H1 (cell line): ENCODE measurements at regions not wholly inside any gene's neighbourhood (a gene's known extent, or its start where the extent isn't known, plus 50 kb on each side); places are given as distances from the start of the nearest gene placed in this dataset.

Experiments
- CTCF ChIA-PET: fragments of 300-600 bp; sonication (Branson Sonifier 250); formaldehyde crosslinking; loops from one replicate; lab custom pipeline; 2021; ENCODE audit not compliant: partially characterized antibody; lab: Charles Lee
- POLR2A ChIA-PET: fragments of 300-600 bp; sonication (Branson Sonifier 250); formaldehyde crosslinking; loops from one replicate; lab custom pipeline; 2021; ENCODE audit warnings: inconsistent platforms; ENCODE audit not compliant: partially characterized antibody; lab: Charles Lee
- DNase-seq, 2 experiments: peaks; one replicate each; pipeline versions ENCODE4 v3.0.0 to v3.0.0-alpha.2; 2010 to 2022; ENCODE audit warnings: low spot score in 2 of 2, low read depth in 1 of 2, mixed read lengths in 1 of 2
- FAIRE-seq: peaks from 2 replicates; lab custom pipeline; 2011; peaks lifted over from hg19 to GRCh38; lab: Jason Lieb, UNC
- H2AFZ ChIP-seq: 2 replicates; pipeline ENCODE4 v1.8.1; 2012; ENCODE audit warnings: low read length, inconsistent platforms
- H2AK5ac ChIP-seq: 2 replicates; pipeline ENCODE4 v1.6.1; 2013; ENCODE audit warnings: low read depth, low read length
- H2BK120ac ChIP-seq: replicated peaks from 2 replicates; pipeline ENCODE3; 2013; ENCODE audit warnings: low read depth, low read length, inconsistent platforms
- H2BK12ac ChIP-seq: 2 replicates; pipeline ENCODE4 v1.6.1; 2013; ENCODE audit warnings: low read depth, low read length
- H2BK15ac ChIP-seq: 2 replicates; pipeline ENCODE4 v1.6.1; 2013; ENCODE audit warnings: low read length
- H2BK20ac ChIP-seq: 2 replicates; pipeline ENCODE4 v1.6.1; 2013; ENCODE audit warnings: low read length
- H2BK5ac ChIP-seq: 2 replicates; pipeline ENCODE4 v1.6.1; 2013; ENCODE audit warnings: low read depth, low read length
- H3K14ac ChIP-seq: 2 replicates; pipeline ENCODE4 v1.6.1; 2013; ENCODE audit warnings: inconsistent platforms; ENCODE audit not compliant: insufficient read length
- H3K18ac ChIP-seq: 2 replicates; pipeline ENCODE4 v1.6.1; 2013; ENCODE audit warnings: low read length; ENCODE audit errors: extremely low read depth
- H3K23ac ChIP-seq: 2 replicates; pipeline ENCODE4 v1.6.1; 2013; ENCODE audit warnings: inconsistent platforms; ENCODE audit not compliant: insufficient read length
- H3K23me2 ChIP-seq: 2 replicates; pipeline ENCODE4 v1.6.1; 2013; ENCODE audit warnings: low read depth, low read length
- H3K27ac ChIP-seq: 2 replicates; pipeline ENCODE4 v1.6.1; 2011; ENCODE audit warnings: low read depth, low read length, inconsistent platforms
- H3K27me3 ChIP-seq, 4 experiments: replicated peaks in 1 of 4; 1 replicate in 1 of 4; 2 replicates in 3 of 4; pipeline versions ENCODE4 v1.6.1 to v1.8.1; 2011 to 2013; ENCODE audit warnings: low read length in 3 of 4, mild to moderate bottlenecking in 3 of 4, inconsistent platforms in 2 of 4, mixed read lengths in 2 of 4, moderate library complexity in 1 of 4; ENCODE audit not compliant: control insufficient read depth in 3 of 4, insufficient read depth in 3 of 4; ENCODE audit errors: extremely low read depth in 1 of 4
- H3K36me3 ChIP-seq, 4 experiments: 2 replicates each; pipeline versions ENCODE4 v1.6.1 to v1.8.1; 2011 to 2013; ENCODE audit warnings: mild to moderate bottlenecking in 4 of 4, low read length in 3 of 4, moderate library complexity in 2 of 4, control low read depth in 1 of 4, inconsistent platforms in 1 of 4; ENCODE audit not compliant: insufficient read depth in 4 of 4, control insufficient read depth in 2 of 4
- H3K4ac ChIP-seq: replicated peaks from 2 replicates; pipeline ENCODE3; 2013; ENCODE audit warnings: low read length, low read depth, mixed read lengths, inconsistent platforms; ENCODE audit not compliant: insufficient read length
- H3K4me1 ChIP-seq, 4 experiments: replicated peaks in 1 of 4; 1 replicate in 1 of 4; 2 replicates in 3 of 4; pipeline versions ENCODE4 v1.6.1 to v1.8.1; 2011 to 2013; ENCODE audit warnings: low read length in 3 of 4, inconsistent platforms in 2 of 4, mixed read lengths in 1 of 4; ENCODE audit not compliant: insufficient read depth in 4 of 4, control insufficient read depth in 3 of 4
- H3K4me2 ChIP-seq, 2 experiments: 2 replicates each; pipeline versions ENCODE4 v1.6.1 to v1.8.1; 2011 to 2013; ENCODE audit warnings: low read depth in 2 of 2, low read length in 2 of 2, control low read depth in 1 of 2, inconsistent platforms in 1 of 2, mild to moderate bottlenecking in 1 of 2; ENCODE audit not compliant: insufficient read depth in 1 of 2
- H3K4me3 ChIP-seq, 4 experiments: fragments of 200-600, 300-600 bp in 1 of 4; sonication (generic), shearing (Covaris generic), sonication (Bioruptor Twin) in 1 of 4; 2 replicates each; pipeline versions ENCODE4 v1.5.1 to v1.8.1; 2011 to 2016; ENCODE audit warnings: low read length in 4 of 4, low read depth in 3 of 4, control low read depth in 2 of 4, inconsistent platforms in 2 of 4, mild to moderate bottlenecking in 2 of 4, mixed read lengths in 1 of 4, moderate library complexity in 1 of 4; ENCODE audit not compliant: insufficient read depth in 2 of 4; ENCODE audit errors: extremely low read depth in 1 of 4
- H3K56ac ChIP-seq: replicated peaks from 2 replicates; pipeline ENCODE3; 2013; ENCODE audit warnings: low read depth, mild to moderate bottlenecking, mixed read lengths, low read length, inconsistent platforms; ENCODE audit not compliant: insufficient read length
- H3K79me1 ChIP-seq: 2 replicates; pipeline ENCODE4 v1.6.1; 2013; ENCODE audit warnings: low read depth, low read length, control low read depth
- H3K79me2 ChIP-seq, 2 experiments: 2 replicates each; pipeline versions ENCODE4 v1.6.1 to v1.8.1; 2012 to 2013; ENCODE audit warnings: low read length in 2 of 2, mild to moderate bottlenecking in 2 of 2, inconsistent platforms in 1 of 2; ENCODE audit not compliant: insufficient read depth in 2 of 2, control insufficient read depth in 1 of 2
- H3K9ac ChIP-seq, 4 experiments: replicated peaks in 1 of 4; 1 replicate in 1 of 4; 2 replicates in 3 of 4; pipeline versions ENCODE4 v1.6.1 to v1.8.1; 2011 to 2013; ENCODE audit warnings: low read depth in 3 of 4, low read length in 3 of 4, control low read depth in 2 of 4, mild to moderate bottlenecking in 2 of 4, moderate library complexity in 2 of 4, inconsistent platforms in 1 of 4; ENCODE audit errors: extremely low read depth in 1 of 4
- H3K9me3 ChIP-seq, 2 experiments: 2 replicates each; pipeline versions ENCODE4 v1.6.1 to v1.8.1; 2012 to 2013; ENCODE audit warnings: mild to moderate bottlenecking in 2 of 2, moderate library complexity in 2 of 2, control low read depth in 1 of 2, inconsistent platforms in 1 of 2, low read depth in 1 of 2, low read length in 1 of 2, mixed read lengths in 1 of 2; ENCODE audit not compliant: insufficient read depth in 2 of 2
- H4K20me1 ChIP-seq, 2 experiments: replicated peaks in 1 of 2; 2 replicates each; pipeline versions ENCODE3 to v1.8.1; 2011 to 2013; ENCODE audit warnings: inconsistent platforms in 2 of 2, low read length in 2 of 2, mild to moderate bottlenecking in 1 of 2; ENCODE audit not compliant: insufficient read depth in 2 of 2, control insufficient read depth in 1 of 2
- H4K5ac ChIP-seq: 2 replicates; pipeline ENCODE4 v1.6.1; 2013; ENCODE audit warnings: low read length, low read depth, mixed read lengths, inconsistent platforms; ENCODE audit not compliant: insufficient read length
- H4K8ac ChIP-seq: 2 replicates; pipeline ENCODE4 v1.8.0; 2013; ENCODE audit warnings: mild to moderate bottlenecking, moderate library complexity, low read length, inconsistent platforms; ENCODE audit not compliant: insufficient read depth; ENCODE audit errors: extremely low read depth
- H4K91ac ChIP-seq: replicated peaks from 2 replicates; pipeline ENCODE3; 2013; ENCODE audit warnings: low read length, mixed read lengths, inconsistent platforms; ENCODE audit not compliant: insufficient read length
- BRCA1 ChIP-seq: IDR thresholded peaks from 2 replicates; pipeline ENCODE4 v1.6.1; 2012; ENCODE audit warnings: low read depth, low read length, improper control_type of control experiment
- CTCF ChIP-seq, 3 experiments: IDR thresholded peaks; 1 replicate in 2 of 3; 2 replicates in 1 of 3; pipeline versions ENCODE4 v1.5.1 to v1.6.1; 2011; ENCODE audit warnings: low read length in 3 of 3, mild to moderate bottlenecking in 3 of 3, inconsistent platforms in 2 of 3, low read depth in 1 of 3, moderate library complexity in 1 of 3; ENCODE audit not compliant: insufficient read depth in 1 of 3; ENCODE audit errors: control extremely low read depth in 1 of 3
- EP300 ChIP-seq, 2 experiments: IDR thresholded peaks; 1 replicate in 1 of 2; 2 replicates in 1 of 2; pipeline ENCODE4 v1.6.1; 2011 to 2012; ENCODE audit warnings: low read depth in 2 of 2, low read length in 2 of 2, mild to moderate bottlenecking in 2 of 2, borderline replicate concordance in 1 of 2, inconsistent platforms in 1 of 2, moderate library complexity in 1 of 2
- POLR2AphosphoS5 ChIP-seq: IDR thresholded peaks from 2 replicates; pipeline ENCODE4 v1.6.1; 2011; ENCODE audit warnings: low read depth, low read length
- RFX5 ChIP-seq: IDR thresholded peaks from 2 replicates; pipeline ENCODE4 v1.6.1; 2011; ENCODE audit warnings: low read depth, low read length, improper control_type of control experiment, borderline replicate concordance
- RNF2 ChIP-seq: fragments of 200-900, 300-1000 bp; sonication (generic); IDR thresholded peaks from 2 replicates; pipeline ENCODE4 v1.7.1; 2016; ENCODE audit warnings: borderline replicate concordance, low read depth, mild to moderate bottlenecking, antibody characterized with exemption, low read length; ENCODE audit not compliant: poor library complexity, severe bottlenecking; ENCODE audit errors: missing control alignments
- TAF1 ChIP-seq: IDR thresholded peaks from 2 replicates; pipeline ENCODE4 v1.6.1; 2011; ENCODE audit warnings: mild to moderate bottlenecking, low read depth, low read length
- WGBS, 2 experiments: shearing (Covaris generic) in 1 of 2; methylation state at CpG; one replicate each; pipeline versions ENCODE4 v1.1.6 to v1.1.7; 2013 to 2015; ENCODE audit warnings: low lambda C conversion rate in 2 of 2, mixed read lengths in 2 of 2, inconsistent platforms in 1 of 2, low coverage in 1 of 2, missing lambda C conversion rate in 1 of 2; ENCODE audit not compliant: insufficient replicate concordance in 2 of 2, insufficient coverage in 1 of 2, insufficient read length in 1 of 2; ENCODE audit errors: extremely low coverage in 1 of 2, missing lambda C conversion rate in 1 of 2; 5-methylcytosine and 5-hydroxymethylcytosine counted together

DNA sequence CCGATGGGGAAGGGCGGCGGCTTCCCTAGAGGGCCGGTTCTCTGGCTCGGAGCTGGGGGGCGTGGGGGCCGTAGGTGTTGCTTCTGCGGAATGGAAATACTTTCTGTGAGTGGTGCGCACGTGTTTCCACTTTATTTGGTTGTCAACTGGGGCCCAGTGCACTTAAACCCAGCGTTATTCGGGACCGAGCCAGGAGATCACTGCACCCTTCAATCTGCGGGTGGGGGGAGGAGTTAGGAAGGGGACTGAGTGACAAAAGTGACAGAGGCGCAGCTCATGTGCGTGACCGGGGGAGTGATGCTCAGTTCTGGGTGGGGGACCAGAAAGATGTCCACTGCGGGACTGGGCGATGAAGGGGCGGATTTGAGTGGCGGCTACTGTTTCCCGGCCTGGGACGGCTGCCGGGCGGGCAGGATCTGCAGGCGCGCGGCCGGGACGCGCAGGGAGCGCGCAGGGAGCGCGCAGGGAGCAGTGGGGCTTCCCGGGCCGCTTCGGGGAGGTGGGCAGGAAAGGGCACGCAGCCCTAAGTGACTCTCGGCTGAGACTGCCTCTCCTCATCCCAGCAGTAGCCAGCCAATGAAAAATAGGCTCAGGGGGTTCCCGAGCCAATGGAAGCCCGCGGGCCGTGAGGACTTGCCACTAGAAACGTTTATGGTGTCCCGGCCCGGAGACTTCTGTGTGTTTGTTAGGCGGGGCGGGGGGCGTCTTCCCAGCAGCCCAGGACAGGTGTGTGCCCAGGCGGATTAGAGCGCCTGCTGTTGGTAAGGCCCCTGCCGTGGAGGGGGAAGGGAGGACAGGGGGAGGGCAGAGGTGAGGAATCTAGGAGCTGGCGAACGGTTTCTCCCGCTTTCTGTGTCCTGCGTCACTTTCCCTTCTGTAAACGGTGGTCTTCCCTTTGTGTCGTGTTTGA lies 54.3 kb upstream of the KDM7A start:
- Histone ChIP-seq H3K23me2 (peaks cover 16% of the 10 kb centered on the region; the same call in 1 of the 2 replicates), H3K79me1 (no peaks in the 10 kb centered on the region), H2AK5ac (no peak overlapping the region), H2BK120ac (no peak overlapping the region), H3K4me2 (peak overlapping the region; percentile 72 to 87), H2BK5ac (peak overlapping the region; percentile 1; the same call in 1 of the 2 replicates), H3K4ac (no peak overlapping the region), H3K27me3 (peaks cover 0 to 8% (median 4%) of the 10 kb centered on the region in 4 experiments; a peak in 4 of 7 replicates), H2BK20ac (no peak overlapping the region), H3K79me2 (no peaks in the 10 kb centered on the region), H3K14ac (no peak overlapping the region), H3K36me3 (no peaks in the 10 kb centered on the region), H3K9me3 (no peaks in the 10 kb centered on the region), H3K4me1 (peaks cover 5 to 9% (median 6%) of the 10 kb centered on the region in 4 experiments; a peak in 6 of 7 replicates), H2BK12ac (peak overlapping the region; percentile 61; the same call in 1 of the 2 replicates), H3K56ac (peak overlapping the region; percentile 47), H2BK15ac (no peak overlapping the region; the same call in 1 of the 2 replicates), H3K27ac (no peak overlapping the region; the same call in 1 of the 2 replicates), H3K9ac (peak overlapping the region in 1 of 4 experiments; percentile 47; a peak in 3 of 7 replicates), H4K8ac (no peak overlapping the region), H3K23ac (no peak overlapping the region), H4K5ac (no peak overlapping the region), H3K4me3 (peak overlapping the region; percentile 48 to 71 (median 68)), H4K91ac (peak overlapping the region; percentile 22), H2AFZ (peak overlapping the region; percentile 98), H3K18ac (peak overlapping the region; percentile 26), H4K20me1 (no peaks in the 10 kb centered on the region)
- CTCF ChIA-PET, result interaction anchor here (0.9 to 1.0 kb wide), 2 partner anchors 11 to 54 kb away, joined by 4 read pairs; no protein-coding TSS in a partner anchor
- DNase-seq (peak; percentile 71 to 88), FAIRE-seq (peak; percentile 19)
- 1% methylated on average over 52 of the region's 59 CpGs; no CpG with 5 or more reads in 1 of the 2 experiments for WGBS, 2 experiments
- POLR2A ChIA-PET, result interaction anchor here (3.7 kb wide), 1 partner anchor 54 kb away, joined by 19 read pairs; the partner anchor contains the start of gene KDM7A
- TF ChIP-seq RFX5 (peak; percentile 29; the same call in 1 of the 2 replicates), POLR2AphosphoS5 (0 out of 2 replicates have a peak, but pooled peaks have one; percentile 28), RNF2 (no peak), EP300 (IDR thresholded peaks at IDR 0.05; ENCODE audit: borderline replicate concordance in 1 of 2, low read depth in 2 of 2, low read length in 2 of 2) (peak in 1 of 2 experiments; percentile 28; a peak in 1 of 3 replicates), TAF1 (no peak), CTCF (IDR thresholded peaks at IDR 0.05; ENCODE audit: control extremely low read depth in 1 of 3, insufficient read depth in 1 of 3, low read depth in 1 of 3, low read length in 3 of 3) (peak in 2 of 3 experiments; percentile 8 to 23; a peak in 2 of 4 replicates), BRCA1 (no peak)
